Thymus (tissue), 11 donors: ENCODE measurements at regions not wholly inside any gene's neighbourhood (a gene's known extent, or its start where the extent isn't known, plus 50 kb on each side); places are given as distances from the start of the nearest gene placed in this dataset.
"Not testable (repeated sequence)": the region's sequence is repeated elsewhere in the genome, so short reads cannot be mapped to it uniquely, and the experiment has no call there.

ENCODE experiments used
- DNase-seq, 9 donors: peaks; one replicate each; pipeline ENCODE4 v3.0.0-alpha.2; 2013; ENCODE audit warnings: low spot score in 9 of 9, low read depth in 6 of 9, missing footprints in 1 of 9
- H3K27ac ChIP-seq, 2 donors: one replicate each; pipeline ENCODE4 v1.5.1; 2013; ENCODE audit warnings: control low read depth in 1 of 2, low read depth in 1 of 2, low read length in 1 of 2, mild to moderate bottlenecking in 1 of 2, moderate library complexity in 1 of 2
- H3K27me3 ChIP-seq, 2 donors: one replicate each; pipeline ENCODE4 v1.5.1; 2013; ENCODE audit warnings: low read length in 1 of 2; ENCODE audit not compliant: control insufficient read depth in 2 of 2, insufficient read depth in 1 of 2
- H3K36me3 ChIP-seq, 2 donors: one replicate each; pipeline ENCODE4 v1.5.1; 2013; ENCODE audit warnings: low read length in 1 of 2, mild to moderate bottlenecking in 1 of 2, moderate library complexity in 1 of 2; ENCODE audit not compliant: control insufficient read depth in 2 of 2, insufficient read depth in 2 of 2
- H3K4me1 ChIP-seq, 2 donors: one replicate each; pipeline ENCODE4 v1.5.1; 2013; ENCODE audit warnings: low read length in 2 of 2; ENCODE audit not compliant: control insufficient read depth in 2 of 2, insufficient read depth in 2 of 2
- H3K4me3 ChIP-seq, 2 donors: one replicate each; pipeline ENCODE4 v1.5.1; 2013; ENCODE audit warnings: low read length in 2 of 2, control low read depth in 1 of 2, mild to moderate bottlenecking in 1 of 2
- H3K9me3 ChIP-seq, 2 donors: one replicate each; pipeline ENCODE4 v1.5.1; 2013; ENCODE audit warnings: low read length in 1 of 2, mild to moderate bottlenecking in 1 of 2; ENCODE audit not compliant: control insufficient read depth in 2 of 2, insufficient read depth in 1 of 2
- WGBS: extraction: QIAGEN DNeasy Blood & Tissue Kit; methylation state at CpG from one replicate; pipeline ENCODE4 v1.1.7; 2013; 5-methylcytosine and 5-hydroxymethylcytosine counted together
- donor health status: healthy.

DNA sequence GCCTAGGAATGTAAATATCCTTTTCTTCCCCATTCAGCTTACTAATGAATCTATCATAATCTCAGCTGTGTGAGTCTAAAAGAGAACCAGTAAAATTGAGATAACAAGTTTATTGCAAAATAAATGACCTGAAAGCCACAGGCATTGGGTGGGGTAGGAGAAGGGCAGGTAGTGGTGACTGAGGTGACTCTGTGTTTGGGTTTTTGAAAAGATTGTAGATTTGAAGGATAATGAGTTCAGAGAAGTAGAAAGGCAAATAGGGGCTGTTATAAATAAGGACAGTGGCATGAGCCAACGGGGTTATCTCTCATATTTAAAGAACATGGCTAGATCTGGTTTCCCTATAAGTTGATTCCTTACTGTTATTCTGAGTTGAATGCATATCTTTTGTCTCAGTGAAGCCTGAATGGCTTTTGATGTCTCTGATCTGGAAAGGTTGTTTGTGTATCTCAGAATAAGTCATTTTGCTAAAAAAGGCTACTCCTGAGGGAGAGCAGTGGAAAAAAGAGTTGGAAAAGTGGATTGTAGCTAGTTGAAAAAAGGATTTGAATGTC is 92.3 kb upstream of the TPTE start:
- H3K27me3 ChIP-seq, H3K27ac ChIP-seq, H3K4me1 ChIP-seq, DNase-seq, H3K4me3 ChIP-seq, H3K36me3 ChIP-seq: not testable (repeated sequence)
- peaks cover 25 to 30% of the 10 kb centered on the region in 2 donors for H3K9me3 ChIP-seq
- 35% methylated on average over 1 of the region's 1 CpG for WGBS

DNA sequence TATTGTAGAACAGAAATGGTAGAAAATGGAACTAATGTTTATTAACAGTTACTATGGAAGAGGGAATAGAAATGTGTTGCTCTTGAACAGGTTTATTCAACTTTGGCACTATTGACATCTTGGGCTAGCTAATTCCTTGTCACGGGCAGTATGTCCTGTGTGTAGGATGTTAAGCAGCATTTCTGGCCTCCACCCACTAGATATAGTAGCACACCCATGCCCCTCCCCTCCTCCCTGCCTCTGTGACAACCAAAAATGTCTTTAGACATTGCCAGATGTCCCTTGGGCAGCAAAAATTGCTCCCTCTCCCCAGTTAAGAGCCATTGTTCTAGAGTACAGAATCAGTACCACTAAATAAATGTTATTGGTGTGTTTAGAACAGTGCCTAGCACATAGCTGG is 91.4 kb upstream of the TPTE start:
- WGBS, result 76% methylated on average over 1 of the region's 1 CpG
- Histone ChIP-seq H3K36me3 (no peaks in the 10 kb centered on the region), H3K4me3 (no peak overlapping the region), H3K27ac (no peak overlapping the region), H3K9me3 (peaks cover 24 to 30% of the 10 kb centered on the region in 2 donors), H3K4me1 (no peaks in the 10 kb centered on the region), H3K27me3 (no peaks in the 10 kb centered on the region)
- DNase-seq, result no peak

DNA sequence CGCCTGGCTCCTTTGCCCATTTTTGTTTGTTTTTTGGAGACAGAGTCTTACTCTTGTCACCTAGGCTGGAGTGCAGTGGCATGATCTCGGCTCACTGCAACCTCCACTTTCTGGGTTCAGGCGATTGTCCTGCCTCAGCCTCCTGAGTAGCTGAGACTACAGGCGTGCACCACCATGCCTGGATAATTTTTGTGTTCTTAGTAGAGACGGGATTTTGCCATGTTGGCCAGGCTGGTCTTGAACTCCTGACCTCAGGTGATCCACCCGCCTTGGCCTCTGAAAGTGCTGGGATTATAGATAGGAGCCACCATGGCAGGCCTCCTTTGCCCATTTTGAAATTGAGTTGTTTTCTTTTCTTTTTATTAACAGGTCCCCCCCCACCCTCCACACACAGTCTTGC is 89.4 kb upstream of the TPTE start:
- H3K4me3 ChIP-seq, H3K36me3 ChIP-seq, H3K27me3 ChIP-seq, DNase-seq, H3K27ac ChIP-seq, H3K4me1 ChIP-seq: not testable (repeated sequence)
- 74% methylated on average over 6 of the region's 6 CpGs for WGBS
- peaks cover 16 to 21% of the 10 kb centered on the region in 2 donors for H3K9me3 ChIP-seq

DNA sequence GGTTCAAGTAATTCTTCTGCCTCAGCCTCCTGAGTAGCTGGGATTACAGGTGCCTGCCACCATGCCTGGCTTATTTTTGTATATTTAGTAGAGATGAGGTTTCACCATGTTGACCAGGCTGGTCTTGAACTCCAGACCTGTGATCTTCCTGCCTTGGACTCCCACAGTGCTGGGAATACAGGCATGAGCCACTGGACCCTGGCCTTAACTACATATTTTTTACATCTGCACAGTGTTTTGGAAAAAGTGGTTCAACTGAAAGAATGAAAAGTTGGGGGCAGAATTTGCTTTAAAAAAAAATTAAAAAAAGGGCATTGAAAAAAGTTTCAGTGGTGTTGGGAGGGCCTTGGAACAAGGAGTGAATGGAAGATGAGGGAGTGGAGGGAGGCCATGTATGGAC is 88.9 kb upstream of the TPTE start:
- not testable (repeated sequence) for DNase-seq, H3K27me3 ChIP-seq, H3K4me3 ChIP-seq, H3K4me1 ChIP-seq, H3K36me3 ChIP-seq, H3K27ac ChIP-seq
- H3K9me3 ChIP-seq, result peaks cover 14 to 19% of the 10 kb centered on the region in 2 donors

DNA sequence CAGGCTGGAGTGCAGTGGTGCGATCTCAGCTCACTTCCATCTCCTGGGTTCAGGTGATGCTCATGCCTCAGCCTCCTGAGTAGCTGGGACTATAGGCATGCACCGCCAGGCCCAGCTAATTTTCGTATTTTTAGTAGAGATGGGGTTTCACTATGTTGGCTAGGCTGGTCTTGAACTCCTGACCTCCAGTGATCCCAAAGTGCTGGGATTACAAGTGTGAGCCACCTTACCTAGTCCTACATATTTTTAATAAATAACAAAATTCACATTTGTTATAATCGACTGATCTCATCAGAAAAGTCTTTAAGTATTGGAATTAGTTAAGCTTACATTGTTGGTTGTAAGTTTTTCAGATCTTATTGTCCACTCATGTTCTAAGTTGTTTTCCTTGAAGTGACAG is 83.4 kb upstream of the TPTE start:
- not testable (repeated sequence) for H3K27me3 ChIP-seq, H3K4me1 ChIP-seq
- 64% methylated on average over 4 of the region's 4 CpGs for WGBS

DNA sequence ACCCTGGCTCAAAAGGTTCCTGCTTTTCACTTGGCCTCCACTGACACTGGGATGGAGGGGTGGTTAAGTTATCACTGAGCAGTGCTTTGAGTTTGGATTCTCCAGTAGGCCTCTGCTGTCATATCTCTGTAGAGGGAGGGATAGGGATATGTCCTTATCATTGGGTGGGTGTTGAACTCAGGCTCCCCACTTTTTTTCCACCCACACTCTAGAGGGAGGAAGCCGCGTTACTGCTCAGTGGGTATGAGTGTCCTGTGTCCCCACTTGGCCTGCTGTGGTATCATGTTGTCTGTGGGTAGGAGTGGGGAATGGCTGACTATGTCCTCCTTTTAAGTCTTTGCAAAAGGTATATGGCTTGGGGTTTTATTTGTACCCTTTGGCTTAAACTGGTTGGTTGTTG is 80.7 kb upstream of the TPTE start:
- not testable (repeated sequence) for H3K36me3 ChIP-seq
- peaks cover 6 to 16% of the 10 kb centered on the region in 2 donors for H3K9me3 ChIP-seq
- WGBS, result 89% methylated on average over 2 of the region's 2 CpGs

More for the DNA sequence above, 83.4 kb upstream of the TPTE start:
- H3K36me3 ChIP-seq, DNase-seq, H3K27ac ChIP-seq, H3K4me3 ChIP-seq: not testable (repeated sequence)
- H3K9me3 ChIP-seq, result peaks cover 6 to 16% of the 10 kb centered on the region in 2 donors

DNA sequence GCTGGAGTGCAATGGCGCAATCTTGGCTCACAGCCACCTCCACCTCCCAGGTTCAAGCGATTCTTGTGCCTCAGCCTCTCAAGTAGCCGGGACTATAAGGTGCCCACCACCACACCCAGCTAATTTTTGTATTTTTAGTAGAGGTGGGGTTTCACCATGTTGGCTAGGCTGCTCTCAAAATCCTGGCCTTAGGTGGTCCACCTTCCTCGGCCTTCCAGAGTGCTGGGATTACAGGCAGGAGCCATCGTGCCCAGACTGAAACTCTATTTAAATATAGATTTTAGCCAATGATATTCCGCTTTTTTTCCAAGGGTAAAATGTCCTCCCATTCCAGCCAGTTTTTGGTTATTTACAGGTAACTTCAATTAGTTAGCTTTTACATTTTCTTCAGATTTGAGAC is 79.4 kb upstream of the TPTE start:
- not testable (repeated sequence) for H3K4me3 ChIP-seq, H3K27me3 ChIP-seq, DNase-seq, H3K27ac ChIP-seq, H3K4me1 ChIP-seq, H3K36me3 ChIP-seq
- peaks cover 6 to 16% of the 10 kb centered on the region in 2 donors for H3K9me3 ChIP-seq
- 77% methylated on average over 6 of the region's 6 CpGs for WGBS

More for the DNA sequence above, 80.7 kb upstream of the TPTE start:
- H3K27me3 ChIP-seq, DNase-seq, H3K27ac ChIP-seq, H3K4me1 ChIP-seq, H3K4me3 ChIP-seq: not testable (repeated sequence)

DNA sequence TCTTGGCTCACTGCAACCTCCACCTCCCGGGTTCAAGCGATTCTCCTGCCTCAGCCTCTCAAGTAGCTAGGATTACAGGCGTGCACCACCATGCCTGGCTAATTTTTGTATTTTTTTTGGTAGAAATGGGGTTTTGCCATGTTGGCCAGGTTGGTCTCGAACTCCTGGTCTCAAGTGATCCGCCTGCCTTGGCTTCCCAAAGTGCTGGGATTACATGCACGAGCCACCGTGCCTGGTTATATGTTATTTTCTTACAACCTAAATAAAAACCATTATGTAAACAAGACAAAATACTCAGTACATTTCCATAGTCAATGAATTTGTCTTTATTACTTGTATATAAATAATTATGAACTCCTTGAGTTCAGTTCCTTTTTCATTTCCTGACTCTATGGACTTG is 75.7 kb upstream of the TPTE start:
- WGBS, result 70% methylated on average over 7 of the region's 7 CpGs
- not testable (repeated sequence) for DNase-seq, H3K27me3 ChIP-seq, H3K9me3 ChIP-seq, H3K36me3 ChIP-seq, H3K4me1 ChIP-seq, H3K4me3 ChIP-seq, H3K27ac ChIP-seq

DNA sequence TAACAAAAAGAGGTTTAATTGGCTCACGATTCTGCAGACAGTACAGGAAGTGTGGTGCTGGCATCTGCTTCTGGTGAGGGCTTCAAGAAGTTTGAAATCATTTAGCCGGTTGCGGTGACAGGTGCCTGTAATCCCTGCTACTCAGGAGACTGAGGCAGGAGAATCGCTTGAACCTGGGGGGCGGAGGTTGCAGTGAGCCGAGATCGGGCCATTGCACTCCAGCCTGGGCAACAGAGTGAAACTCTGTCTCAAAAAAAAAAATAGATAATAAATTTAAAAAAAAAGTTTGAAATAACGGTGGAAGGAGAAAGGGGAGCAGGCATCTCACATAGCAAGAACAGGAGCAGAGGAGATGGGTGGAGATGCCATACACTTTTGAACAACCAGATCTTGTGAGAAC is 71.9 kb upstream of the TPTE start:
- not testable (repeated sequence) for H3K36me3 ChIP-seq, H3K4me1 ChIP-seq, H3K4me3 ChIP-seq, H3K27ac ChIP-seq, DNase-seq, H3K27me3 ChIP-seq, H3K9me3 ChIP-seq
- WGBS, result 82% methylated on average over 8 of the region's 8 CpGs

DNA sequence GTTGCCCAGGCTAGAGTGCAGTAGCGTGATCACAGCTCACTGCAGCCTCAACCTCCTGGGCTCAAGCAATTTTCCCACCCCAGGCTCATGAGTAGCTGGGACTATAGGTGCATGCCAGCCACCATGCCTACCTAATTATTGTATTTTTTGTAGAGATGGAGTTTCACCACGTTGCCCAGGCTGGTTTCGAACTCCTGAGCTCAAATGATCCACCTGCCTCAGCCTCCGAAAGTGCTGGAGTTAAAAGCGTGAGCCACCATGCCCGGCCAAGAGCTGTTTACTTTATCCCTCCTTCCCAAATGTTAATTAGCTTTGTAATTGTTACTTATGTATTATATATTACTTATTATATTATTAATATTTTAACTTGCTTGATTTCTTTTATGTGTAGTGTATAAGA is 70.1 kb upstream of the TPTE start:
- not testable (repeated sequence) for H3K27me3 ChIP-seq, H3K36me3 ChIP-seq, DNase-seq, H3K4me1 ChIP-seq, H3K4me3 ChIP-seq, H3K9me3 ChIP-seq, H3K27ac ChIP-seq
- 66% methylated on average over 6 of the region's 6 CpGs for WGBS
